Lung microvascular endothelial cell (primary cell): ENCODE measurements at regions not wholly inside any gene's neighbourhood (a gene's known extent, or its start where the extent isn't known, plus 50 kb on each side); places are given as distances from the start of the nearest gene placed in this dataset.

Source experiments
- DNase-seq, 2 donors: peaks; one replicate each; pipeline versions ENCODE4 v3.0.0 to v3.0.0-alpha.2; 2010; ENCODE audit warnings: low read depth in 2 of 2

DNA sequence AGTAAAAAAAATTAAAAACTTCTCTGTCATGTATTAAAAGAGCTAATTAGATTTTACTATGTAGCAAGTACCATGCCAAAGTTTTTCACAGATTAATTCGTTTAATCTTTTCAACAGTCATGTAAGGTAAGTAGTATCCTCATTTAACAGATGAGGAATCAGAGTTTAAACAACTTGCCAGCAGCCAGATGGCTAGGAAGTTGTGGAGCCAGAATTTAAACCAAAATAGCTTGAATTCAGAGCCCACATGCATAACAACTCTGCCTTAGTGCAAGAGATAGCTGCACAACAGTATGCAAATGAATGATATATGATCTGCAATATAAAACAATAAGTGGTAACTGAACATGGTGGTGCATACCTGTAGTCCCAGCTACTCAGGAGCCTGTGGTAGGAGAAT is 75.3 kb downstream of the NAP1L3 start:
- DNase-seq = no peak

DNA sequence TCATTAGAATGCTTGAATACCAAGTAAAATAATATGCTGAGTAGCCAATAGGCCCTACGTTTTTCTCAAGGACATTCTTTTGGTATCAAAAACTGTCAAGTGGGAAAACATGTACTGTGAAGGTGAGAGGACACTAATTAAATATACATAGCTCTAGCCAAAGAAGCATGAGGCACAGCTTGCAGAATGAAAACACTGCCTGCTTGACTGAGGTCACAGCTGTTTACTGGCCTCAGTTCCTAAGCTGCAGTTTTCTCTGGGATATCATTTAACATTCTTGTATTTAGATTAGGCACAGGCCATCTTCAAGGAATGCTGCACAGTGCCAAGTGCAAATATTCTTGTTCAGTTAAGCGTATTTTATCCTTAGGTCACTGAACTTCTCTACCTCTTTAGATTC is 78.6 kb downstream of the NAP1L3 start:
- DNase-seq = no peak

GRCh38 chrX:93593966-93594365 is 79.4 kb downstream of the NAP1L3 start:
- no peak for DNase-seq

DNA sequence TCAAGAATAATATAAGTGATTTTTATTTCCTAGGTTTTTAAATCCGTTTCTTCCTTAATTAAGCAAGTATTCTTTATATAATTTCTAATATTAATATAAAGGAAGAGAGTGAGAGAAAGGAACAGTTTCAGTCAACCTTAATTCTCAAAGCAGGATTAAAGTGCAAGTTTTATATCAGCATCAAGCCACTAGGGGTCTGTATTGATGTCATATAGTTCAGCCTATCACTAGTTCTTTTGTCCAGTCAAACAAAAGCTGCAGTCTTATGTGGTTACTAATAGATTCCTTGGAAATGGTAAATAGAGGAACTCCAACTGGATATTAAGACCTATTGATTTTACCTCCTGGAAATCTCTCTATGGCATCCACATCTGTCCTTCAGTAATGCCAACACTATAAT is 82.0 kb downstream of the NAP1L3 start:
- no peak for DNase-seq

GRCh38 chrX:93585661-93586060 is 87.7 kb downstream of the NAP1L3 start:
- DNase-seq = no peak

- DNase-seq = no peak
Measured at GRCh38 chrX:93580634-93581033, 92.7 kb downstream of the NAP1L3 start.

GRCh38 chrX:93538575-93538974 is 134.8 kb downstream of the NAP1L3 start:
- peak in 1 of 2 donors; percentile 8 for DNase-seq

GRCh38 chrX:93528917-93529316 is 144.5 kb downstream of the NAP1L3 start:
- no peak for DNase-seq
